ENCODE measurements at regions not wholly inside any gene's neighbourhood (a gene's known extent, or its start where the extent isn't known, plus 50 kb on each side); places are given as distances from the start of the nearest gene placed in this dataset.
"Not testable (repeated sequence)": the region's sequence is repeated elsewhere in the genome, so short reads cannot be mapped to it uniquely, and the experiment has no call there.

GRCh38 chr5:174489215-174489614 lies 235.2 kb upstream of the MSX2 start:
- Mint-ChIP-seq H3K27me3 (peaks cover 0 to 2% of the 10 kb centered on the region in 2 donors), H3K9me3 (peaks cover 4% of the 10 kb centered on the region), H3K36me3 (no peaks in the 10 kb centered on the region), H3K4me1 (ENCODE audit: low read depth in 2 of 2) (peaks cover 0 to 3% of the 10 kb centered on the region in 2 donors), H3K27ac (no peak overlapping the region), H3K4me3 (no peak overlapping the region)
- ATAC-seq: no peak
- no peak for DNase-seq (ENCODE audit: low spot score)

- no peaks in the 10 kb centered on the region for H3K36me3 Mint-ChIP-seq
- H3K27me3 Mint-ChIP-seq: peaks cover 0 to 2% of the 10 kb centered on the region in 2 donors
- ATAC-seq (no peak), DNase-seq (ENCODE audit: low spot score) (no peak)
- no peak overlapping the region for H3K27ac Mint-ChIP-seq
- peaks cover 0 to 3% of the 10 kb centered on the region in 2 donors for H3K4me1 Mint-ChIP-seq (ENCODE audit: low read depth in 2 of 2)
- no peaks in the 10 kb centered on the region for H3K9me3 Mint-ChIP-seq
- H3K4me3 Mint-ChIP-seq: no peak overlapping the region
These were observed 234.3 kb upstream of the MSX2 start for GRCh38 chr5:174489920-174490597.

DNA sequence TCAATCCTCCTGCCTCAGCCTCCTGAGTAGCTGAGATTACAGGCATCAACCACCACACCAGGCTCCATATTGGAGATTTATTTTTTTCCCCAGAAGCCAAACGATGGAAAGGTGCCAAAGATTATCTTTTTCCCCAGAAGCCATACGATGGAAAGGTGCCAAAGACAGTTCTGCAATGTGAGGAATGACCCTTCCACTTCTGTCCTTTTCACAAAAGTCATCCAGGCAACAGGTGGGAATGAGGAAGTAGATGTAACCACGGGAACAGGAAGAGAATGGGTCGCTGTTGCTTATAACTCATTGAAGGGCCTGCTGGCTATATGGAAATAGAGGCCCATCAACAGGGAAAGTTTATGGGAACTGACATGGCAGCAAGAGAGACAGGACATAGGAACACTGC lies 233.7 kb upstream of the MSX2 start:
- H3K4me3 Mint-ChIP-seq: no peak overlapping the region
- no peaks in the 10 kb centered on the region for H3K27me3 Mint-ChIP-seq
- H3K9me3 Mint-ChIP-seq: no peaks in the 10 kb centered on the region
- H3K36me3 Mint-ChIP-seq: no peaks in the 10 kb centered on the region
- no peak overlapping the region for H3K27ac Mint-ChIP-seq
- no peak for DNase-seq (ENCODE audit: low spot score)
- H3K4me1 Mint-ChIP-seq (ENCODE audit: low read depth in 2 of 2): peaks cover 0 to 3% of the 10 kb centered on the region in 2 donors
- no peak for ATAC-seq

GRCh38 chr5:174491265-174491664 lies 233.1 kb upstream of the MSX2 start:
- Mint-ChIP-seq H3K36me3 (no peaks in the 10 kb centered on the region), H3K4me3 (no peak overlapping the region), H3K4me1 (ENCODE audit: low read depth in 2 of 2) (peaks cover 0 to 3% of the 10 kb centered on the region in 2 donors), H3K27ac (no peak overlapping the region), H3K27me3 (no peaks in the 10 kb centered on the region), H3K9me3 (no peaks in the 10 kb centered on the region)
- ATAC-seq (no peak), DNase-seq (ENCODE audit: low spot score) (no peak)

GRCh38 chr5:174491761-174492350 lies 232.5 kb upstream of the MSX2 start:
- Mint-ChIP-seq H3K27me3 (no peaks in the 10 kb centered on the region), H3K4me3 (no peak overlapping the region), H3K9me3 (no peaks in the 10 kb centered on the region), H3K27ac (no peak overlapping the region), H3K36me3 (no peaks in the 10 kb centered on the region), H3K4me1 (ENCODE audit: low read depth in 2 of 2) (peaks cover 0 to 3% of the 10 kb centered on the region in 2 donors)
- no peak for DNase-seq (ENCODE audit: low spot score)
- no peak for ATAC-seq

DNA sequence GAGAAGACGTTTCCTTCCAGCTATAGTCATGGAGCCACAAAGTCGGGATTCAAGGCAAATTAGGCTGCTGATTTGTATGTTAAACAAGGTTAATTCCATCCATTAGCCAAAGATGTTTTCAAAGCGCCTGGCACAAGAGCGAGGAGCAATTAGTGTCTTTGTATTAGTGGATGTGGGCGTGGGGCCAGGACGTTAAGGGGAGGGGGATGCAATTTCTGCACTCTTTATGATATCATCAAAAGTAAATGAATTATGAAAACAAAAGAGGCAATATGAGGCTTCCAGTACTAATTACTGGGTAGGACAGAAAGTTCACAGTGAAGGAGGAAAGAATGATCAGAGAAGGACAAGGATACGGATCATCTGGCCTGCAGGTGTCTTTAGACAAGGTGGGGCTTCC lies 230.9 kb upstream of the MSX2 start:
- H3K4me3 Mint-ChIP-seq: no peak overlapping the region
- no peak overlapping the region for H3K27ac Mint-ChIP-seq
- peaks cover 5% of the 10 kb centered on the region for H3K9me3 Mint-ChIP-seq
- no peaks in the 10 kb centered on the region for H3K27me3 Mint-ChIP-seq
- ATAC-seq (no peak), DNase-seq (ENCODE audit: low spot score) (no peak)
- no peaks in the 10 kb centered on the region for H3K4me1 Mint-ChIP-seq (ENCODE audit: low read depth in 2 of 2)
- H3K36me3 Mint-ChIP-seq: peaks cover 6% of the 10 kb centered on the region

- H3K9me3 Mint-ChIP-seq; H3K4me1 Mint-ChIP-seq (ENCODE audit: low read depth in 2 of 2); DNase-seq (ENCODE audit: low spot score); ATAC-seq; H3K27ac Mint-ChIP-seq; H3K27me3 Mint-ChIP-seq; H3K4me3 Mint-ChIP-seq: not testable (repeated sequence)
- peaks cover 11% of the 10 kb centered on the region for H3K36me3 Mint-ChIP-seq
These were observed 226.4 kb upstream of the MSX2 start for GRCh38 chr5:174497939-174498338.

DNA sequence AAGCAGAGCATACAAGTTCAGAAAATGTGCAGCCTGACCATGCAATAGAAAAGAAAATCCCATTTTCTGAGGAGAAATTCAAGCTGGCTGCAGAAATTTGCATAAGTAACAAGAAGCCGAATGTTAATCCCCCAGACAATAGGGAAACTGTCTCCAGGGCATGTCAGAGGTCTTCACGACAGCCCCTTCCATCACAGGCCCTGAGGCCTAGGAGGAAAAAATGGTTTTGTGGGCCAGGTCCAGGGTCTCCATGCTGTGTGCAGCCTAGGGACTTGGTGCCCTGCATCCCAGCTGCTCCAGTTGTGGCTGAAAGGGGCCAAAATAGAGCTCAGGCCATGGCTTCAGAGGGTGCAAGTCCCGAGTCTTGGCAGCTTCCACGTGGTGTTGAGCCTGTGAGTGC lies 225.8 kb upstream of the MSX2 start:
- H3K4me1 Mint-ChIP-seq (ENCODE audit: low read depth in 2 of 2); H3K27ac Mint-ChIP-seq; H3K4me3 Mint-ChIP-seq; DNase-seq (ENCODE audit: low spot score); H3K27me3 Mint-ChIP-seq; H3K9me3 Mint-ChIP-seq; ATAC-seq: not testable (repeated sequence)
- peaks cover 11% of the 10 kb centered on the region for H3K36me3 Mint-ChIP-seq

DNA sequence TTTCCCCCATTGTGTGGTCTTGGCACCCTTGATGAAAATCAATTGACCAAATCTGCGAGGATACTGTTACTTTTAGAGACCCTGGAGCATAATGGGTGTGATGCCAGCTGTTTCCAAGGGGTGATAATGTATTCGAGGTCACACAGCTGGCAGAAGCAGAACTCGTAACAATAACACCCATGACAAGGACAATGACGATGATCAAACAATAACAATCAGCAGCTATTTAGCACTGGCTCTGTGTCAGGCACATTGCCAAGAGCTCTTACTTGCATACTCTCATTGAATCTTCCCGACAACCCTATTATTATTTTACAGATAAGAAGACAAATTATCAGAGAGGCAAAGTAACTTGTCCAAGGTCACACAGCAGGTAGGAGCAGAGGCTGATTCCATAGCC lies 223.7 kb upstream of the MSX2 start:
- no peaks in the 10 kb centered on the region for H3K4me1 Mint-ChIP-seq (ENCODE audit: low read depth in 2 of 2)
- peaks cover 4 to 5% of the 10 kb centered on the region in 2 donors for H3K27me3 Mint-ChIP-seq
- H3K9me3 Mint-ChIP-seq: peaks cover 5% of the 10 kb centered on the region
- ATAC-seq (no peak), DNase-seq (ENCODE audit: low spot score) (no peak)
- no peak overlapping the region for H3K4me3 Mint-ChIP-seq
- no peak overlapping the region for H3K27ac Mint-ChIP-seq
- peaks cover 11% of the 10 kb centered on the region for H3K36me3 Mint-ChIP-seq

DNA sequence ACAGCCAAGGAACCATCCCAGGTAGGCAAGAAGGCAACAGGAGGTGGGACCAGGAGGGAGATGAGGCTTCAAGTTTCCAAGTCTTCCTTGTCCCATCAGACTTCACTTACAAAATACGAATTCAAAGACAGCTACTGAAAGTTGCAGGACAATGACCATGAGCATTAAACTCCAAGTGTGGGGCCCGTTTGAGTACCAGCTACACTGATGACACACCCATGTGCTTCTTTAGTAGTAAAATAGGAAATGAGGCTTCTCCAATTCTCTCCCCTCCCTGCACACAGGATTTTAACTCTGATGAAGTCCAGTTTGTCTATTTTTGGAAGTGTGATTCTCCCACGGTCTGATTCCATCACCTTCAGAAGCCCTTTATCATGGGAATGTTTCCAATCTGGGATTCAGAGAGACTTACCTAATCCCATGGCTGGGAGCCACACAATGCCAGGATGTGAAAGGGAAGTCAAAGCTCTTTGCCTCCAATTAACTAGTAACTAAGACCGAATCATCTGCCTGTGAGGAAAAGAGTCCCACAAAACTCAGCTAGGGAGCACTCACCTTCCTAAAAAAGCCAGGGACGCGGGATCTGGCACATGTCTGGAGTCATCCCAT lies 222.8 kb upstream of the MSX2 start:
- Mint-ChIP-seq H3K36me3 (peaks cover 11% of the 10 kb centered on the region), H3K4me3 (no peak overlapping the region), H3K9me3 (peaks cover 5% of the 10 kb centered on the region)

GRCh38 chr5:174503086-174503460 lies 221.3 kb upstream of the MSX2 start:
- H3K27me3 Mint-ChIP-seq: peaks cover 4 to 5% of the 10 kb centered on the region in 2 donors
- H3K9me3 Mint-ChIP-seq: peaks cover 2% of the 10 kb centered on the region
- no peak overlapping the region for H3K27ac Mint-ChIP-seq
- DNase-seq (ENCODE audit: low spot score) (no peak), ATAC-seq (no peak)
- peaks cover 7% of the 10 kb centered on the region for H3K36me3 Mint-ChIP-seq
- no peaks in the 10 kb centered on the region for H3K4me1 Mint-ChIP-seq (ENCODE audit: low read depth in 2 of 2)
- H3K4me3 Mint-ChIP-seq: no peak overlapping the region

More for the DNA sequence above, 222.8 kb upstream of the MSX2 start:
- ATAC-seq (no peak), DNase-seq (ENCODE audit: low spot score) (no peak)
- Mint-ChIP-seq H3K27ac (no peak overlapping the region), H3K4me1 (ENCODE audit: low read depth in 2 of 2) (no peaks in the 10 kb centered on the region), H3K27me3 (peaks cover 4 to 5% of the 10 kb centered on the region in 2 donors)

- ATAC-seq (no peak), DNase-seq (ENCODE audit: low spot score) (no peak)
- Mint-ChIP-seq H3K4me3 (no peak overlapping the region), H3K9me3 (no peaks in the 10 kb centered on the region), H3K4me1 (ENCODE audit: low read depth in 2 of 2) (no peaks in the 10 kb centered on the region), H3K27me3 (peaks cover 4 to 5% of the 10 kb centered on the region in 2 donors), H3K36me3 (peaks cover 5% of the 10 kb centered on the region), H3K27ac (no peak overlapping the region)
These were observed 220.7 kb upstream of the MSX2 start for GRCh38 chr5:174503461-174504265.

- no peaks in the 10 kb centered on the region for H3K9me3 Mint-ChIP-seq
- no peaks in the 10 kb centered on the region for H3K4me1 Mint-ChIP-seq (ENCODE audit: low read depth in 2 of 2)
- H3K27me3 Mint-ChIP-seq: peaks cover 4 to 5% of the 10 kb centered on the region in 2 donors
- H3K4me3 Mint-ChIP-seq: no peak overlapping the region
- ATAC-seq: no peak
- no peak for DNase-seq (ENCODE audit: low spot score)
- H3K36me3 Mint-ChIP-seq: peaks cover 5% of the 10 kb centered on the region
- H3K27ac Mint-ChIP-seq: no peak overlapping the region
These were observed 220.1 kb upstream of the MSX2 start for GRCh38 chr5:174504266-174504726.

DNA sequence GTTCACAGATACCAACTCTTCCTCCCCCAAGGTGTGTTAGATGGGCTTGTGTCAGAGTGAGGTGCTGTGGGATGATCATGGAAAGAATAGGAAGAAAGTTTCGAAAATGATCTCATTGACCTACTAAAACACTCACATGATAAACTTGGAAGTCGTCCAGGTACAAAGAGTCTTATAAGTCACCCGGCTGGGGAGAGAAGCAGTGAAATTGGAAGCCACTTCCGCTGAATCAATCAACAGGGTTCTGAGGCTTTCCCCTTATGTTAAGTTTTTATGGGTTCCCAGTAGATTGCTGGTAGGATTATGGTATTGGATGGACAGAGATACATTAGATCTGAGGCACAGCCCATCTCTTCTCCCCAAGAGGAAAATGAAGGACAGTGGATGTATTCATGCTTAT lies 218.8 kb upstream of the MSX2 start:
- Mint-ChIP-seq H3K27me3 (peaks cover 3 to 4% of the 10 kb centered on the region in 2 donors), H3K4me1 (ENCODE audit: low read depth in 2 of 2) (no peaks in the 10 kb centered on the region), H3K4me3 (no peak overlapping the region), H3K27ac (no peak overlapping the region), H3K9me3 (no peaks in the 10 kb centered on the region), H3K36me3 (no peaks in the 10 kb centered on the region)
- ATAC-seq (no peak), DNase-seq (ENCODE audit: low spot score) (no peak)
